SK-N-SH (cell line): ENCODE measurements at regions not wholly inside any gene's neighbourhood (a gene's known extent, or its start where the extent isn't known, plus 50 kb on each side); places are given as distances from the start of the nearest gene placed in this dataset.

Experiments used
- ELF1 ChIP-seq: IDR thresholded peaks from 2 replicates; pipeline ENCODE4 v1.4.0; 2012
- EP300 ChIP-seq, 2 experiments: IDR thresholded peaks; 2 replicates each; pipeline versions ENCODE4 v1.4.0 to v1.6.1; 2012; ENCODE audit warnings: borderline replicate concordance in 1 of 2, low read depth in 1 of 2, low read length in 1 of 2
- EZH2phosphoT487 ChIP-seq: fragments of 200-600 bp; sonication (generic); IDR thresholded peaks from 2 replicates; pipeline ENCODE4 v1.6.1; 2017; ENCODE audit warnings: low read depth, mixed run types, mild to moderate bottlenecking, antibody characterized with exemption, moderate library complexity, borderline replicate concordance
- FOXJ3 ChIP-seq: sonication (generic); formaldehyde crosslinking; IDR thresholded peaks from 2 replicates; pipeline ENCODE4 v1.5.1; 2020; ENCODE audit warnings: mild to moderate bottlenecking, missing genetic modification reagents
- MXI1 ChIP-seq: IDR thresholded peaks from 2 replicates; pipeline ENCODE4 v1.6.1; 2012; ENCODE audit warnings: mild to moderate bottlenecking, low read depth, low read length, improper control_type of control experiment
- POLR2AphosphoS5 ChIP-seq: IDR thresholded peaks from 2 replicates; pipeline ENCODE4 v1.6.1; 2012; ENCODE audit warnings: low read depth, low read length
- RAD21 ChIP-seq: IDR thresholded peaks from 2 replicates; pipeline ENCODE4 v1.6.1; 2012; ENCODE audit warnings: mild to moderate bottlenecking, low read length
- RFX5 ChIP-seq: IDR thresholded peaks from 2 replicates; pipeline ENCODE4 v1.6.1; 2012; ENCODE audit warnings: mild to moderate bottlenecking, improper control_type of control experiment, low read length
- RXRA ChIP-seq: IDR thresholded peaks from 2 replicates; pipeline ENCODE4 v1.4.0; 2012; ENCODE audit warnings: low read depth, mild to moderate bottlenecking, borderline replicate concordance
- SMC3 ChIP-seq: IDR thresholded peaks from 2 replicates; pipeline ENCODE4 v1.6.1; 2012; ENCODE audit warnings: low read depth, low read length, improper control_type of control experiment
- YY1 ChIP-seq: IDR thresholded peaks from 2 replicates; pipeline ENCODE4 v1.4.0; 2012; ENCODE audit warnings: low read depth, mild to moderate bottlenecking
- TF ChIP-seq, protein P1 (sequence below): fragments of 200-600 bp; sonication (generic); IDR thresholded peaks from 2 replicates; pipeline ENCODE4 v1.6.1; 2017; ENCODE audit warnings: antibody characterized with exemption, mild to moderate bottlenecking, moderate library complexity
- TF ChIP-seq, protein P2 (sequence below): IDR thresholded peaks from 2 replicates; pipeline ENCODE4; 2012
- TF ChIP-seq, protein P3 (sequence below): fragments of 150-350 bp; IDR thresholded peaks from 2 replicates; pipeline ENCODE4 v1.6.1; 2017; ENCODE audit warnings: antibody characterized with exemption, low read length, low read depth, borderline replicate concordance

DNA sequence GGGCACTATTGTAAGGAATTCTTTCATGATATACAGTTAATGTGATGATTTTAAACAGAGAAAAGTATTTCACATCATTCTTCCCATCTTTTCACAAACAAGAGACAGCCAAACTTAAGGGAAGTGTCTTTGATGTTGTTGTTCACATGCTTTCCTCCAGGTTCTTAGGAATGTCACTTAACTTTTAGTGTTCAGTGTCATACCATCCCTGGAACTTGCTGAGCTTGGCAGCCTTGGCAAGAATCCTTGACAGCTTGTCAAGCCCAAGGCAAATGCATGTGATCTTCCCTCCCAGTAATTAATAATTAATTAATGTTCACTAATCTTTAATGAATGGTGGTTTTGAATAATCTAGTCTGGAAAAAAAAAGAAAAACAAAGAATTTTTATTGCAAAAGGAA is 727.9 kb upstream of the PRR20A start:
- TF ChIP-seq MXI1 (no peak), RXRA (no peak), POLR2AphosphoS5 (no peak), SMC3 (no peak), FOXJ3 (CRISPR knock-in tag) (no peak), YY1 (no peak), EZH2phosphoT487 (no peak), RAD21 (no peak), ELF1 (no peak), EP300 (IDR thresholded peaks at IDR 0.05; ENCODE audit: borderline replicate concordance in 1 of 2, low read depth in 1 of 2, low read length in 1 of 2) (no peak), RFX5 (no peak)
- TF ChIP-seq, protein P1, sequence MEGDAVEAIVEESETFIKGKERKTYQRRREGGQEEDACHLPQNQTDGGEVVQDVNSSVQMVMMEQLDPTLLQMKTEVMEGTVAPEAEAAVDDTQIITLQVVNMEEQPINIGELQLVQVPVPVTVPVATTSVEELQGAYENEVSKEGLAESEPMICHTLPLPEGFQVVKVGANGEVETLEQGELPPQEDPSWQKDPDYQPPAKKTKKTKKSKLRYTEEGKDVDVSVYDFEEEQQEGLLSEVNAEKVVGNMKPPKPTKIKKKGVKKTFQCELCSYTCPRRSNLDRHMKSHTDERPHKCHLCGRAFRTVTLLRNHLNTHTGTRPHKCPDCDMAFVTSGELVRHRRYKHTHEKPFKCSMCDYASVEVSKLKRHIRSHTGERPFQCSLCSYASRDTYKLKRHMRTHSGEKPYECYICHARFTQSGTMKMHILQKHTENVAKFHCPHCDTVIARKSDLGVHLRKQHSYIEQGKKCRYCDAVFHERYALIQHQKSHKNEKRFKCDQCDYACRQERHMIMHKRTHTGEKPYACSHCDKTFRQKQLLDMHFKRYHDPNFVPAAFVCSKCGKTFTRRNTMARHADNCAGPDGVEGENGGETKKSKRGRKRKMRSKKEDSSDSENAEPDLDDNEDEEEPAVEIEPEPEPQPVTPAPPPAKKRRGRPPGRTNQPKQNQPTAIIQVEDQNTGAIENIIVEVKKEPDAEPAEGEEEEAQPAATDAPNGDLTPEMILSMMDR = no peak
- TF ChIP-seq, protein P2, sequence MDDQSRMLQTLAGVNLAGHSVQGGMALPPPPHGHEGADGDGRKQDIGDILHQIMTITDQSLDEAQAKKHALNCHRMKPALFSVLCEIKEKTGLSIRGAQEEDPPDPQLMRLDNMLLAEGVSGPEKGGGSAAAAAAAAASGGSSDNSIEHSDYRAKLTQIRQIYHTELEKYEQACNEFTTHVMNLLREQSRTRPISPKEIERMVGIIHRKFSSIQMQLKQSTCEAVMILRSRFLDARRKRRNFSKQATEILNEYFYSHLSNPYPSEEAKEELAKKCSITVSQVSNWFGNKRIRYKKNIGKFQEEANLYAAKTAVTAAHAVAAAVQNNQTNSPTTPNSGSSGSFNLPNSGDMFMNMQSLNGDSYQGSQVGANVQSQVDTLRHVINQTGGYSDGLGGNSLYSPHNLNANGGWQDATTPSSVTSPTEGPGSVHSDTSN = no peak
- TF ChIP-seq, protein P3, sequence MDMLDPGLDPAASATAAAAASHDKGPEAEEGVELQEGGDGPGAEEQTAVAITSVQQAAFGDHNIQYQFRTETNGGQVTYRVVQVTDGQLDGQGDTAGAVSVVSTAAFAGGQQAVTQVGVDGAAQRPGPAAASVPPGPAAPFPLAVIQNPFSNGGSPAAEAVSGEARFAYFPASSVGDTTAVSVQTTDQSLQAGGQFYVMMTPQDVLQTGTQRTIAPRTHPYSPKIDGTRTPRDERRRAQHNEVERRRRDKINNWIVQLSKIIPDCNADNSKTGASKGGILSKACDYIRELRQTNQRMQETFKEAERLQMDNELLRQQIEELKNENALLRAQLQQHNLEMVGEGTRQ = no peak
